HepG2 (cell line): ENCODE measurements at regions not wholly inside any gene's neighbourhood (a gene's known extent, or its start where the extent isn't known, plus 50 kb on each side); places are given as distances from the start of the nearest gene placed in this dataset.

Experiments
- ATAC-seq: fragments of 200-7000 bp; cut with Tn5 transposase; 3 replicates; pipeline ENCODE4 v1.9.1; 2020; ENCODE audit warnings: mild to moderate bottlenecking, moderate library complexity
- BruUV-seq: library from RNA; stranded (reverse); fragments of 400-500 nt; replicated peaks from 2 replicates; lab custom pipeline; 2021; lab: Mats Ljungman, UMichigan
- CTCF ChIA-PET: fragments of 300-600 bp; formaldehyde crosslinking; extraction: SDS; loops from one replicate; lab custom pipeline; 2021; ENCODE audit warnings: low total read pairs, inconsistent platforms, low intra/inter-chr PET ratio; lab: Yijun Ruan, JAX
- POLR2A ChIA-PET: fragments of 350-600 bp; sonication (Branson Sonifier 250); formaldehyde crosslinking; loops from one replicate; lab custom pipeline; 2020; ENCODE audit warnings: antibody characterized with exemption, inconsistent platforms; lab: Yijun Ruan, JAX
- DNase-seq: peaks from one replicate; pipeline ENCODE4 v3.0.0-alpha.2; 2015; ENCODE audit warnings: low spot score
- FAIRE-seq: peaks from 3 replicates; lab custom pipeline; 2011; peaks lifted over from hg19 to GRCh38; lab: Jason Lieb, UNC
- H2AFZ ChIP-seq: one replicate; pipeline ENCODE4 v1.6.1; 2011; ENCODE audit warnings: low read length, inconsistent platforms
- H3K27ac ChIP-seq: fragments of 300-600 bp; 3 replicates; pipeline ENCODE4 v1.8.0; 2011; ENCODE audit warnings: mixed run types, mild to moderate bottlenecking, mixed read lengths, low read length, inconsistent platforms; ENCODE audit not compliant: insufficient read depth; ENCODE audit errors: extremely low read length
- H3K27me3 ChIP-seq, 2 experiments: fragments of 200-600 bp in 1 of 2; 2 replicates in 1 of 2; 3 replicates in 1 of 2; pipeline versions ENCODE4 v1.6.0 to v1.8.0; 2011; ENCODE audit warnings: low read length in 2 of 2, mild to moderate bottlenecking in 2 of 2, moderate library complexity in 2 of 2, inconsistent platforms in 1 of 2; ENCODE audit not compliant: insufficient read depth in 2 of 2, control insufficient read depth in 1 of 2
- H3K36me3 ChIP-seq, 2 experiments: fragments of 200-600 bp in 1 of 2; replicated peaks in 1 of 2; 2 replicates in 1 of 2; 3 replicates in 1 of 2; pipeline versions ENCODE4 v1.5.1 to v1.8.0; 2011; ENCODE audit warnings: low read length in 2 of 2, inconsistent platforms in 1 of 2; ENCODE audit not compliant: insufficient read depth in 2 of 2, control insufficient read depth in 1 of 2
- H3K4me1 ChIP-seq: 2 replicates; pipeline ENCODE4 v1.5.1; 2012; ENCODE audit warnings: low read length, inconsistent platforms; ENCODE audit not compliant: insufficient read depth
- H3K4me2 ChIP-seq: 2 replicates; pipeline ENCODE4 v1.6.0; 2011; ENCODE audit warnings: low read depth, low read length, inconsistent platforms
- H3K4me3 ChIP-seq, 3 experiments: fragments of 200-600 bp in 1 of 3; sonication (generic), shearing (Covaris generic) in 1 of 3; replicated peaks in 1 of 3; 2 replicates each; pipeline ENCODE4 v1.5.1; 2011 to 2016; ENCODE audit warnings: low read length in 3 of 3, inconsistent platforms in 2 of 3, low read depth in 2 of 3, mild to moderate bottlenecking in 2 of 3, control low read depth in 1 of 3, mixed read lengths in 1 of 3; ENCODE audit not compliant: insufficient read depth in 1 of 3
- H3K79me2 ChIP-seq: one replicate; pipeline ENCODE4 v1.6.1; 2011; ENCODE audit warnings: low read length, inconsistent platforms; ENCODE audit not compliant: insufficient read depth
- H3K9ac ChIP-seq: 2 replicates; pipeline ENCODE4 v1.6.0; 2011; ENCODE audit warnings: mild to moderate bottlenecking, low read depth, low read length, inconsistent platforms; ENCODE audit not compliant: insufficient read depth
- H3K9me3 ChIP-seq: 2 replicates; pipeline ENCODE4 v1.5.1; 2012; ENCODE audit warnings: mild to moderate bottlenecking, low read length
- H4K20me1 ChIP-seq: 2 replicates; pipeline ENCODE4 v1.6.0; 2011; ENCODE audit warnings: inconsistent platforms, mild to moderate bottlenecking, low read length, moderate library complexity; ENCODE audit not compliant: insufficient read depth
- AGO2 ChIP-seq: fragments of 200-400 bp; formaldehyde crosslinking; optimal IDR thresholded peaks from 2 replicates; pipeline ENCODE3; 2017; ENCODE audit warnings: mild to moderate bottlenecking, low read depth, low read length, moderate library complexity
- AKAP8 ChIP-seq: sonication (generic); formaldehyde crosslinking; IDR thresholded peaks from 2 replicates; pipeline ENCODE4 v1.5.1; 2020; ENCODE audit warnings: mild to moderate bottlenecking, missing genetic modification reagents
- CCAR2 ChIP-seq: fragments of 200-400 bp; formaldehyde crosslinking; optimal IDR thresholded peaks from 2 replicates; pipeline ENCODE3; 2018; ENCODE audit warnings: low read depth, mild to moderate bottlenecking, low read length, moderate library complexity
- CENPBD1 ChIP-seq: sonication (generic); formaldehyde crosslinking; IDR thresholded peaks from 2 replicates; pipeline ENCODE4 v1.8.0; 2022; ENCODE audit warnings: missing genetic modification reagents, low read depth, mild to moderate bottlenecking, borderline replicate concordance
- DBP ChIP-seq: sonication (generic); formaldehyde crosslinking; IDR thresholded peaks from 2 replicates; pipeline ENCODE4 v1.4.0; 2020; ENCODE audit warnings: missing genetic modification reagents; ENCODE audit errors: not compliant biosample characterization
- DMAP1 ChIP-seq: IDR thresholded peaks from 2 replicates; pipeline ENCODE4 v1.6.1; 2016
- MAFG ChIP-seq: sonication (generic); formaldehyde crosslinking; IDR thresholded peaks from 2 replicates; pipeline ENCODE4 v1.5.1; 2020; ENCODE audit warnings: mild to moderate bottlenecking, missing genetic modification reagents
- PAWR ChIP-seq: sonication (generic); formaldehyde crosslinking; IDR thresholded peaks from 2 replicates; pipeline ENCODE4 v1.4.0; 2020; ENCODE audit warnings: missing genetic modification reagents, mild to moderate bottlenecking, borderline replicate concordance
- ZFP37 ChIP-seq: sonication (generic); formaldehyde crosslinking; IDR thresholded peaks from 2 replicates; pipeline ENCODE4 v1.4.0; 2020; ENCODE audit warnings: missing genetic modification reagents, borderline replicate concordance
- ZNF136 ChIP-seq: sonication (generic); formaldehyde crosslinking; IDR thresholded peaks from 2 replicates; pipeline ENCODE4 v1.8.1; 2022; ENCODE audit warnings: low read depth, mild to moderate bottlenecking, moderate library complexity, missing genetic modification reagents
- ZNF18 ChIP-seq: sonication (generic); formaldehyde crosslinking; IDR thresholded peaks from 2 replicates; pipeline ENCODE4 v1.8.0; 2022; ENCODE audit warnings: mild to moderate bottlenecking, missing genetic modification reagents; ENCODE audit not compliant: insufficient replicate concordance
- ZNF180 ChIP-seq: sonication (generic); formaldehyde crosslinking; IDR thresholded peaks from 2 replicates; pipeline ENCODE4 v1.4.0; 2020; ENCODE audit warnings: low read depth, missing genetic modification reagents, borderline replicate concordance
- ZNF205 ChIP-seq: IDR thresholded peaks from 2 replicates; pipeline ENCODE4 v1.6.1; 2018; ENCODE audit warnings: missing biosample characterization, missing genetic modification reagents
- ZNF275 ChIP-seq: sonication (generic); formaldehyde crosslinking; IDR thresholded peaks from 2 replicates; pipeline ENCODE4 v1.8.0; 2022; ENCODE audit warnings: missing genetic modification reagents, mild to moderate bottlenecking, inconsistent platforms, borderline replicate concordance
- ZNF432 ChIP-seq: sonication (generic); formaldehyde crosslinking; IDR thresholded peaks from 2 replicates; pipeline ENCODE4 v1.5.0; 2020; ENCODE audit warnings: missing genetic modification reagents, mild to moderate bottlenecking, borderline replicate concordance
- ZNF446 ChIP-seq: sonication (generic); formaldehyde crosslinking; IDR thresholded peaks from 2 replicates; pipeline ENCODE4 v1.5.0; 2020; ENCODE audit warnings: mild to moderate bottlenecking, missing genetic modification reagents
- ZNF598 ChIP-seq: sonication (generic); formaldehyde crosslinking; IDR thresholded peaks from 2 replicates; pipeline ENCODE4 v1.5.1; 2020; ENCODE audit warnings: mild to moderate bottlenecking, missing genetic modification reagents, borderline replicate concordance
- ZNF720 ChIP-seq: sonication (generic); formaldehyde crosslinking; IDR thresholded peaks from 2 replicates; pipeline ENCODE4 v1.4.0; 2020; ENCODE audit warnings: missing genetic modification reagents
- ZZZ3 ChIP-seq: sonication (generic); formaldehyde crosslinking; IDR thresholded peaks from 2 replicates; pipeline ENCODE4 v1.4.0; 2020; ENCODE audit warnings: missing genetic modification reagents, mild to moderate bottlenecking, borderline replicate concordance
- WGBS: methylation state at CpG from one replicate; pipeline ENCODE4 v1.1.6; 2017; ENCODE audit warnings: low lambda C conversion rate; 5-methylcytosine and 5-hydroxymethylcytosine counted together
- in situ Hi-C: cut with HindIII; loops from 2 replicates; pipeline ENCODE4 v1.10.0; 2017; ENCODE audit warnings: low pct_unique_long_range_greater_than_20kb; ENCODE audit not compliant: extremely low pct_ligation_motif_present
- intact Hi-C: fragments of 100-400 bp; cut with micrococcal nuclease; formaldehyde crosslinking; loops from one replicate; pipeline ENCODE4 v1.10.0; 2022; ENCODE audit not compliant: unreplicated experiment

GRCh38 chr11:98289617-98290263 is 731.0 kb upstream of the CNTN5 start:
- intact Hi-C loops (no loop called here), in situ Hi-C loops (no loop called here)
- BruUV-seq: no TSS peak
- TF ChIP-seq MAFG (CRISPR knock-in tag): no peak
- TF ChIP-seq ZNF18 (CRISPR knock-in tag): no peak
- TF ChIP-seq PAWR (CRISPR knock-in tag): no peak
- TF ChIP-seq DBP: no peak
- no peak for TF ChIP-seq ZFP37 (CRISPR knock-in tag)
- TF ChIP-seq ZNF432 (CRISPR knock-in tag): no peak
- TF ChIP-seq DMAP1: no peak
- no peak for TF ChIP-seq ZZZ3
- TF ChIP-seq CCAR2: no peak
- TF ChIP-seq AKAP8: no peak
- no peak for TF ChIP-seq ZNF720 (CRISPR knock-in tag)
- no peak for TF ChIP-seq ZNF275
- TF ChIP-seq ZNF136: no peak
- TF ChIP-seq CENPBD1: no peak
- no peak for TF ChIP-seq ZNF598 (CRISPR knock-in tag)
- no peak for TF ChIP-seq AGO2
- TF ChIP-seq ZNF446 (CRISPR knock-in tag): no peak
- no peak for TF ChIP-seq ZNF205 (CRISPR knock-in tag)
- no peak for TF ChIP-seq ZNF180
- DNase-seq (no peak), ATAC-seq (no peak), FAIRE-seq (no peak)
- no peaks in the 10 kb centered on the region for H4K20me1 ChIP-seq
- H3K4me3 ChIP-seq: no peak overlapping the region
- H3K9me3 ChIP-seq: no peaks in the 10 kb centered on the region
- ChIA-PET POLR2A (no interaction called here), CTCF (no interaction called here)
- H3K27me3 ChIP-seq: no peaks in the 10 kb centered on the region
- H3K9ac ChIP-seq: no peak overlapping the region
- H2AFZ ChIP-seq: no peak overlapping the region
- no peaks in the 10 kb centered on the region for H3K36me3 ChIP-seq
- H3K27ac ChIP-seq: no peak overlapping the region
- no peaks in the 10 kb centered on the region for H3K79me2 ChIP-seq
- H3K4me2 ChIP-seq: no peak overlapping the region
- no peaks in the 10 kb centered on the region for H3K4me1 ChIP-seq
- WGBS: 9% methylated on average over 3 of the region's 3 CpGs
